SH-SY5Y (cell line): ENCODE measurements at regions not wholly inside any gene's neighbourhood (a gene's known extent, or its start where the extent isn't known, plus 50 kb on each side); places are given as distances from the start of the nearest gene placed in this dataset.

Experiments used
- GATA2 ChIP-seq: IDR thresholded peaks from 2 replicates; pipeline ENCODE4 v1.6.1; 2011; ENCODE audit warnings: mild to moderate bottlenecking, low read depth, low read length
- GATA3 ChIP-seq: IDR thresholded peaks from 2 replicates; pipeline ENCODE4 v1.6.1; 2011; ENCODE audit warnings: low read depth, mild to moderate bottlenecking, low read length, moderate library complexity

DNA sequence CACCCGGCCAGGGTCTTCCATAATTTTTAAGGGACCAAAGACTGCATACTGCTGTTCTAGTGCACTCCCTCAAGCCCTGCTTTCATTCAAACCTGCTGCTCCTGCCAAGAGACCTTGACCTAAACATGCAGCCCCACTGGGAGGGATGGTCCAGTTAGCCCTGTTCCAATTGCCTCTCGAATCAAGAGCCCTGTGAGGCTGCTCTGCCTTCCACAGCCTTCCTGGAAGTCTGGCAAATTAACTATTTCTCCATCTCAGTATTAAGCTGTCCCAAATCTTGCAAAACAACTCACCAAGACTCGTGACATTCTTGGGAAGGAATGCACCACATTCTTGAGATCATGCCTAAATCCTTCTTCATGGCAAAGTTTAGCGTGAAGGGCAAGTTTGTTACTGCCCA, 231.3 kb downstream of the C1orf94 start:
- no peak for TF ChIP-seq GATA3
- TF ChIP-seq GATA2: no peak
